GM12891 (cell line): ENCODE measurements at regions not wholly inside any gene's neighbourhood (a gene's known extent, or its start where the extent isn't known, plus 50 kb on each side); places are given as distances from the start of the nearest gene placed in this dataset.

Source experiments
- POLR2A ChIP-seq: IDR thresholded peaks from 2 replicates; pipeline ENCODE4 v1.6.1; 2011; ENCODE audit warnings: low read depth, low read length, control low read depth
- POLR2AphosphoS5 ChIP-seq: IDR thresholded peaks from 2 replicates; pipeline ENCODE4 v1.6.1; 2011; ENCODE audit warnings: low read depth, low read length, control low read depth
- POU2F2 ChIP-seq: IDR thresholded peaks from 2 replicates; pipeline ENCODE4 v1.6.1; 2011; ENCODE audit warnings: low read depth, mild to moderate bottlenecking, control low read depth, low read length, moderate library complexity
- TAF1 ChIP-seq: IDR thresholded peaks from 2 replicates; pipeline ENCODE4 v1.6.1; 2011; ENCODE audit warnings: low read depth, low read length, control low read depth

DNA sequence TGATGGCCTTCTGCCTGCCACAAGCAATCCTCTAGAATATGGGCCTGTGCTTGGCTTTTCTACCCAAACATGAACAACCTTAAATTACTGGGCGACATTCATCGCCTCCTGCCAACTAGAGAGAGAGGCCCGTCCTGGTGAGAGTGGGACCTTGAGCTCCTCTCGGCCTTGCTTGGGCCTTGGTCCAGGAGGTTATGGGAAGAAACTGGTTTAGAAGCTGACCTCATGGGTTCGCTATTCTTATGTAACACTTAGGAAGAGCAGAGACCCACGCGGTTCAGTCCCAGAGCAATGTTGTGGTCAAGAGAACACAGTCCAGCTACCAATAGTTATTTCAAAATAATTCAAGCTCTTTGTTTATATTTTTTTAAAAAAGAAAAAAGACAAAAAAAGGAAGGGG, 176.3 kb upstream of the ZNF32 start:
- TF ChIP-seq POLR2A = no peak
- no peak for TF ChIP-seq POU2F2
- TF ChIP-seq TAF1 = no peak
- TF ChIP-seq POLR2AphosphoS5 = no peak
